Natural killer cell (primary cell): ENCODE measurements at regions not wholly inside any gene's neighbourhood (a gene's known extent, or its start where the extent isn't known, plus 50 kb on each side); places are given as distances from the start of the nearest gene placed in this dataset.

Experiments
- ATAC-seq, 3 donors: fragments of 150-1000 bp in 2 of 3; fragments of 200-7000 bp in 1 of 3; cut with Tn5 transposase; 1 replicate in 1 of 3; 2 replicates in 2 of 3; pipeline ENCODE4 v1.10.0; 2021; ENCODE audit warnings: mild to moderate bottlenecking in 2 of 3, moderate library complexity in 2 of 3
- DNase-seq, 2 donors: peaks; one replicate each; pipeline versions ENCODE4 v3.0.0 to v3.0.0-alpha.2; 2013 to 2021; ENCODE audit warnings: mixed read lengths in 1 of 2
- H3K27ac ChIP-seq: one replicate; pipeline ENCODE4 v1.5.1; 2013; ENCODE audit warnings: mild to moderate bottlenecking, low read length
- H3K27me3 ChIP-seq: one replicate; pipeline ENCODE4 v1.6.1; 2013; ENCODE audit warnings: low read length; ENCODE audit not compliant: control insufficient read depth, insufficient read depth
- H3K36me3 ChIP-seq: one replicate; pipeline ENCODE4 v1.6.1; 2013; ENCODE audit warnings: low read length; ENCODE audit not compliant: control insufficient read depth, insufficient read depth
- H3K4me1 ChIP-seq: one replicate; pipeline ENCODE4 v1.6.1; 2013; ENCODE audit warnings: low read length; ENCODE audit not compliant: control insufficient read depth, insufficient read depth
- H3K4me3 ChIP-seq: one replicate; pipeline ENCODE4 v1.5.1; 2013; ENCODE audit warnings: low read length
- H3K9me3 ChIP-seq: one replicate; pipeline ENCODE4 v1.6.1; 2013; ENCODE audit warnings: low read length; ENCODE audit not compliant: control insufficient read depth, insufficient read depth
- H3K27ac Mint-ChIP-seq, 2 donors: one replicate each; pipeline ENCODE4 v1.8.0; 2022; ENCODE audit warnings: mild to moderate bottlenecking in 2 of 2, mixed read lengths in 2 of 2, moderate library complexity in 1 of 2
- H3K27me3 Mint-ChIP-seq, 2 donors: one replicate each; pipeline ENCODE4 v1.8.0; 2022; ENCODE audit warnings: low read depth in 2 of 2, mixed read lengths in 2 of 2
- H3K36me3 Mint-ChIP-seq: one replicate; pipeline ENCODE4 v1.8.0; 2022; ENCODE audit warnings: mixed read lengths
- H3K4me1 Mint-ChIP-seq, 2 donors: one replicate each; pipeline ENCODE4 v1.8.0; 2022; ENCODE audit warnings: mixed read lengths in 2 of 2
- H3K4me3 Mint-ChIP-seq: one replicate; pipeline ENCODE4 v1.8.0; 2022; ENCODE audit warnings: mild to moderate bottlenecking, moderate library complexity, mixed read lengths
- H3K9me3 Mint-ChIP-seq, 2 donors: one replicate each; pipeline ENCODE4 v1.8.0; 2022; ENCODE audit warnings: mixed read lengths in 2 of 2
- WGBS: methylation state at CpG from one replicate; pipeline ENCODE4 v1.1.7; 2013; ENCODE audit warnings: missing lambda C conversion rate; ENCODE audit not compliant: insufficient coverage; 5-methylcytosine and 5-hydroxymethylcytosine counted together
- intact Hi-C: fragments of 100-400 bp; cut with micrococcal nuclease; formaldehyde crosslinking; loops from one replicate; pipeline ENCODE4 v1.14.2; 2022
- TF ChIP-seq, protein P1 (sequence below): fragments of 200-600 bp; IDR thresholded peaks from one replicate; pipeline ENCODE4 v1.8.0; 2022; ENCODE audit warnings: antibody characterized with exemption

DNA sequence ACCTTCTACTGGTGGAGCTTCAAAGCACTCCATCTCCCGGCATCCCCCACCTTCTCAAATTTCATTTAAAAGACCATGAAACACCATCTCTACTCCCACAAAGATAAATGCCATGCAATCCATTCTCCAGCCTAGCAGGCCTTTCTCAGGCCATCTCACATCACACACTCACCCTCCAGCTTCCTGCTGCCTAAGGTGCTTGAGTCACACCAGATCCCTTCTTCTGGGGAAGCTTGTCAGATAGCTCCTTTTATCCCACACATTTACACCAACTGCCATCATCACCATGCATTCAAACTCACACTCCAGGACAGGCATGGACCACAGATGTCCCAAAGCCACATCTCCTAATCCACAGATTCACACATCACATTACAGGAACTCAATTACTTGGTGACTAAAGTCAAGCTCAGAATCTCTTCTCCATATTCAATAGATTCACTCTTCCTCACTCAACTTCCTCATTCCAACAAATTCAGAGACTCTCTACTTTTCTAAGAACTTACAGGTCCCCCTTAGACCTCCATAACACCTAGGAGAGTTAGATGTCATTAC lies 292.5 kb downstream of the TNS1 start:
- DNase-seq, result no peak
- intact Hi-C loops, result loop anchor here (5.0 kb wide), 1 partner anchor 1193 kb away; no protein-coding TSS in a partner anchor
- peaks cover 3% of the 10 kb centered on the region for H3K27me3 ChIP-seq
- no peak for ATAC-seq
- H3K9me3 ChIP-seq, result no peaks in the 10 kb centered on the region
- TF ChIP-seq, protein P1, sequence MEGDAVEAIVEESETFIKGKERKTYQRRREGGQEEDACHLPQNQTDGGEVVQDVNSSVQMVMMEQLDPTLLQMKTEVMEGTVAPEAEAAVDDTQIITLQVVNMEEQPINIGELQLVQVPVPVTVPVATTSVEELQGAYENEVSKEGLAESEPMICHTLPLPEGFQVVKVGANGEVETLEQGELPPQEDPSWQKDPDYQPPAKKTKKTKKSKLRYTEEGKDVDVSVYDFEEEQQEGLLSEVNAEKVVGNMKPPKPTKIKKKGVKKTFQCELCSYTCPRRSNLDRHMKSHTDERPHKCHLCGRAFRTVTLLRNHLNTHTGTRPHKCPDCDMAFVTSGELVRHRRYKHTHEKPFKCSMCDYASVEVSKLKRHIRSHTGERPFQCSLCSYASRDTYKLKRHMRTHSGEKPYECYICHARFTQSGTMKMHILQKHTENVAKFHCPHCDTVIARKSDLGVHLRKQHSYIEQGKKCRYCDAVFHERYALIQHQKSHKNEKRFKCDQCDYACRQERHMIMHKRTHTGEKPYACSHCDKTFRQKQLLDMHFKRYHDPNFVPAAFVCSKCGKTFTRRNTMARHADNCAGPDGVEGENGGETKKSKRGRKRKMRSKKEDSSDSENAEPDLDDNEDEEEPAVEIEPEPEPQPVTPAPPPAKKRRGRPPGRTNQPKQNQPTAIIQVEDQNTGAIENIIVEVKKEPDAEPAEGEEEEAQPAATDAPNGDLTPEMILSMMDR, result no peak
- H3K4me1 ChIP-seq, result no peaks in the 10 kb centered on the region
- Mint-ChIP-seq H3K36me3 (no peaks in the 10 kb centered on the region), H3K9me3 (no peaks in the 10 kb centered on the region), H3K27ac (no peak overlapping the region), H3K4me1 (peaks cover 0 to 5% of the 10 kb centered on the region in 2 donors), H3K4me3 (no peak overlapping the region), H3K27me3 (peaks cover 6 to 10% of the 10 kb centered on the region in 2 donors)
- 89% methylated on average over 1 of the region's 1 CpG for WGBS
- no peak overlapping the region for H3K4me3 ChIP-seq
- no peak overlapping the region for H3K27ac ChIP-seq
- H3K36me3 ChIP-seq, result no peaks in the 10 kb centered on the region

DNA sequence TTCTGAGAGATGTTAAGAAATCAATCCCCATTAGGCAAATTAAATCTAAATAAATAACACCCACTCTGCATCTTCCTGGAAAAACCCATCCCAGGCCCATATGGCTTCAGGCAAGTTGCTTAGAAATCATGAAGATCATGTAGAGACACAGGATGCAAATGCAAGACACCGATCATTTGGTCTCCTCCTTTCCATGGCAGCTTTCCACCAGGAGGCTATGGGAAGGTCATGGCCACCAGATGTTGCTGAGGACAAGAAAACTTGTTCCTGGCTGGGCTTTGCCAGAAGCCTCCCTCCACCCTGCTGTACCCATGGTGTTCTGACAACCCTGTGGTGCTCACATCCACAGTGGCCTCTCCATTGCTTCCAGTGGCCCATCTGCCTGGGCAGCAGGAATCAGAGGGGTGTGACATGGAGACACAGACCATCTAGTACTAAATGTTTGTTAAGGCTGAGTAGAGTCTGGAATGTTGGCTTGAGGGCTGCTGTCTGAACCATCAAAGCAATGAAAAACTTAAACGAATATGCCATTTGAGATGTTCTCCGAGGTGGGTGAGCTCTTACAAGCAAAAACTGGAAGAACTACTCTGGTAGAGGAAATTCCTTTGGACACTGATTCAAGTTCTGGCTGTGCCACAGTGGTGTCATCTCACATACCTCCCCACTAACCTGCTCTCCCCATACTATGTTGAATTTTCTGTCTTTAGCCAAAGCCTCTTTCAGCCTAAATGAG lies 293.2 kb downstream of the TNS1 start:
- 88% methylated on average over 3 of the region's 3 CpGs for WGBS
- Mint-ChIP-seq H3K36me3 (no peaks in the 10 kb centered on the region), H3K4me3 (no peak overlapping the region), H3K9me3 (no peaks in the 10 kb centered on the region), H3K4me1 (peaks cover 0 to 5% of the 10 kb centered on the region in 2 donors), H3K27ac (no peak overlapping the region), H3K27me3 (peaks cover 6 to 11% of the 10 kb centered on the region in 2 donors)
- DNase-seq (no peak), ATAC-seq (no peak)
- H3K4me3 ChIP-seq, result no peak overlapping the region
- no peaks in the 10 kb centered on the region for H3K4me1 ChIP-seq
- H3K27ac ChIP-seq, result no peak overlapping the region
- H3K9me3 ChIP-seq, result no peaks in the 10 kb centered on the region
- peaks cover 3% of the 10 kb centered on the region for H3K27me3 ChIP-seq
- intact Hi-C loops, result loop anchor here (5.0 kb wide), 1 partner anchor 1192 kb away; no protein-coding TSS in a partner anchor
- TF ChIP-seq, protein P1, result no peak
- no peaks in the 10 kb centered on the region for H3K36me3 ChIP-seq

DNA sequence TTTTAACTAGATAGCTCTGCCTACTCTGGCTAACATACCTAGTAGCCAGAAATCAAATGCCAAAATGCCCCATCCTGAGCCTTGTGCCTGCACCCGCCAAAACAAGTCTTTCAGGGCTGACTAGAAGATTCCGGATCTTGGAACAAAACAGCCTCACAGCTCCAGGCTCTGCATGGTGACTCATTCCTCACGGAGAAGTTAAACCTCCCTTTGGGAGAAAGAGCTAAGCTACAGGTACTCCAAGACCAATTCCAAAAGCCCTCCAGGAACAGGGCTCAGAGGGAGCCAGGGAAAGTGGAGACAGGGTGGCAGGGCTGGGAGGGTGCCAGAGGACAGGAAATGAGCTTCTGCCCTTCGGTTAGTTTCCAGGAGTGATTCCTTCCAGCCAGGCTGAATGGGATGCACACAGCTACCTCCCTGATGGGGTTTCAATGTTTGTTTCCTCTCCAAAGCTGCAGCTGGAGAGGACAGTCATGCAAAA lies 295.6 kb downstream of the TNS1 start:
- Histone ChIP-seq H3K36me3 (no peaks in the 10 kb centered on the region), H3K4me1 (no peaks in the 10 kb centered on the region), H3K27me3 (no peaks in the 10 kb centered on the region), H3K27ac (no peak overlapping the region), H3K9me3 (no peaks in the 10 kb centered on the region), H3K4me3 (no peak overlapping the region)
- 84% methylated on average over 4 of the region's 4 CpGs for WGBS
- intact Hi-C loops, result no loop called here
- DNase-seq, result no peak
- Mint-ChIP-seq H3K36me3 (no peaks in the 10 kb centered on the region), H3K9me3 (no peaks in the 10 kb centered on the region), H3K27me3 (peaks cover 6 to 15% of the 10 kb centered on the region in 2 donors), H3K4me1 (no peaks in the 10 kb centered on the region), H3K27ac (no peak overlapping the region), H3K4me3 (no peak overlapping the region)
- ATAC-seq, result no peak
- TF ChIP-seq, protein P1, result no peak
